GM19372 (cell line): ENCODE measurements at regions not wholly inside any gene's neighbourhood (a gene's known extent, or its start where the extent isn't known, plus 50 kb on each side); places are given as distances from the start of the nearest gene placed in this dataset.
"Not testable (repeated sequence)": the region's sequence is repeated elsewhere in the genome, so short reads cannot be mapped to it uniquely, and the experiment has no call there.

Source experiments
- ATAC-seq: cut with Tn5 transposase; IDR thresholded peaks from one replicate; pipeline ENCODE4 v1.9.1; 2021; ENCODE audit warnings: mild to moderate bottlenecking, low read depth, moderate library complexity; ENCODE audit not compliant: unreplicated experiment

GRCh38 chr5:120808606-120809005, 344.5 kb downstream of the PRR16 start:
- no peak for ATAC-seq

- ATAC-seq = no peak
Observed at GRCh38 chr5:120813551-120813950, 349.5 kb downstream of the PRR16 start.

- ATAC-seq = no peak
Observed at GRCh38 chr5:120817044-120817985, 353.2 kb downstream of the PRR16 start.

GRCh38 chr5:120818128-120818527, 354.0 kb downstream of the PRR16 start:
- ATAC-seq = no peak

- ATAC-seq = no peak
Observed at GRCh38 chr5:120823328-120823727, 359.2 kb downstream of the PRR16 start.

- not testable (repeated sequence) for ATAC-seq
Observed at GRCh38 chr5:120831646-120832045, 367.5 kb downstream of the PRR16 start.

GRCh38 chr5:120841830-120842229, 377.7 kb downstream of the PRR16 start:
- ATAC-seq = no peak

GRCh38 chr5:120843390-120843980, 379.4 kb downstream of the PRR16 start:
- ATAC-seq = no peak

GRCh38 chr5:120848883-120849282, 384.8 kb downstream of the PRR16 start:
- no peak for ATAC-seq

GRCh38 chr5:120852222-120852860, 388.2 kb downstream of the PRR16 start:
- ATAC-seq = no peak

GRCh38 chr5:120866997-120867396, 402.9 kb downstream of the PRR16 start:
- no peak for ATAC-seq

GRCh38 chr5:120869831-120870230, 405.7 kb downstream of the PRR16 start:
- no peak for ATAC-seq

GRCh38 chr5:120872297-120872696, 408.2 kb downstream of the PRR16 start:
- no peak for ATAC-seq

GRCh38 chr5:120873083-120873482, 409.0 kb downstream of the PRR16 start:
- no peak for ATAC-seq

- ATAC-seq = no peak
Observed at GRCh38 chr5:120874081-120874862, 410.2 kb downstream of the PRR16 start.

- no peak for ATAC-seq
Observed at GRCh38 chr5:120882038-120882775, 418.1 kb downstream of the PRR16 start.

- no peak for ATAC-seq
Observed at GRCh38 chr5:120886351-120886860, 422.3 kb downstream of the PRR16 start.

GRCh38 chr5:120895660-120896059, 431.6 kb downstream of the PRR16 start:
- ATAC-seq = no peak

- ATAC-seq = no peak
Observed at GRCh38 chr5:120901199-120901598, 437.1 kb downstream of the PRR16 start.

- ATAC-seq = no peak
Observed at GRCh38 chr5:120907953-120908352, 443.9 kb downstream of the PRR16 start.
